PC-3 (cell line): ENCODE measurements at regions not wholly inside any gene's neighbourhood (a gene's known extent, or its start where the extent isn't known, plus 50 kb on each side); places are given as distances from the start of the nearest gene placed in this dataset.

ENCODE experiments used
- ATAC-seq: fragments of 200-7000 bp; cut with Tn5 transposase; 2 replicates; pipeline ENCODE4 v1.9.1; 2020; ENCODE audit warnings: mild to moderate bottlenecking, moderate library complexity
- BruUV-seq: library from RNA; stranded (reverse); fragments of 400-500 nt; replicated peaks from 2 replicates; lab custom pipeline; 2021; lab: Mats Ljungman, UMichigan
- CTCF ChIA-PET: fragments of 300-600 bp; sonication (Branson Sonifier 250); formaldehyde crosslinking; loops from one replicate; lab custom pipeline; 2022; ENCODE audit warnings: antibody characterized with exemption; lab: Charles Lee
- POLR2A ChIA-PET: fragments of 300-600 bp; sonication (Branson Sonifier 250); formaldehyde crosslinking; loops from one replicate; lab custom pipeline; 2022; ENCODE audit warnings: antibody characterized with exemption; ENCODE audit not compliant: unreplicated experiment; lab: Charles Lee
- DNase-seq: peaks from one replicate; pipeline ENCODE4 v3.0.0-alpha.2; 2015
- H2AFZ ChIP-seq: fragments of 300-600 bp; sonication (generic); 2 replicates; pipeline ENCODE4 v1.6.0; 2016; ENCODE audit warnings: antibody characterized with exemption, low read length
- H3F3A ChIP-seq: fragments of 300-600 bp; sonication (generic); one replicate; pipeline ENCODE4 v1.6.0; 2017; ENCODE audit warnings: antibody characterized with exemption, low read length, control low read depth, mild to moderate bottlenecking; ENCODE audit not compliant: unreplicated experiment
- H3K27ac ChIP-seq: fragments of 300-600 bp; sonication (generic); 2 replicates; pipeline ENCODE4 v1.5.1; 2016; ENCODE audit warnings: mild to moderate bottlenecking, low read length
- H3K27me3 ChIP-seq: fragments of 300-600 bp; sonication (generic); 2 replicates; pipeline ENCODE4 v1.6.1; 2016; ENCODE audit warnings: low read length, mixed read lengths
- H3K36me3 ChIP-seq: fragments of 300-600 bp; sonication (generic); 2 replicates; pipeline ENCODE4 v1.6.1; 2016; ENCODE audit warnings: low read depth, mixed run types, low read length, mixed read lengths
- H3K4me1 ChIP-seq: fragments of 300-600 bp; sonication (generic); 2 replicates; pipeline ENCODE4 v1.5.1; 2016; ENCODE audit warnings: low read length; ENCODE audit not compliant: insufficient read depth
- H3K4me2 ChIP-seq: fragments of 300-600 bp; sonication (generic); 2 replicates; pipeline ENCODE4 v1.6.0; 2016; ENCODE audit warnings: low read length
- H3K4me3 ChIP-seq: fragments of 300-600 bp; sonication (generic); 2 replicates; pipeline ENCODE4 v1.5.1; 2016; ENCODE audit warnings: mild to moderate bottlenecking, low read length, mixed read lengths
- H3K79me2 ChIP-seq: fragments of 300-600 bp; sonication (generic); 2 replicates; pipeline ENCODE4 v1.6.1; 2017; ENCODE audit warnings: low read length, mixed read lengths
- H3K9ac ChIP-seq: fragments of 300-600 bp; sonication (generic); 2 replicates; pipeline ENCODE4 v1.6.0; 2016; ENCODE audit warnings: mild to moderate bottlenecking, low read length
- H3K9me2 ChIP-seq: fragments of 300-600 bp; sonication (generic); replicated peaks from 2 replicates; pipeline ENCODE4 v1.6.1; 2016; ENCODE audit warnings: mixed run types, low read length, mixed read lengths
- H3K9me3 ChIP-seq: fragments of 300-600 bp; sonication (generic); 2 replicates; pipeline ENCODE4 v1.6.1; 2016; ENCODE audit warnings: low read length, mixed read lengths
- H4K20me1 ChIP-seq: fragments of 300-600 bp; sonication (generic); 2 replicates; pipeline ENCODE4 v1.6.1; 2016; ENCODE audit warnings: low read length, mixed read lengths
- EZH2 ChIP-seq: fragments of 300-600 bp; sonication (generic); IDR thresholded peaks from one replicate; pipeline ENCODE4 v1.6.1; 2017; ENCODE audit warnings: antibody characterized with exemption, mild to moderate bottlenecking, low read length; ENCODE audit not compliant: unreplicated experiment
- EZH2phosphoT487 ChIP-seq: fragments of 300-600 bp; sonication (generic); IDR thresholded peaks from 2 replicates; pipeline ENCODE4 v1.6.1; 2018; ENCODE audit warnings: mild to moderate bottlenecking, antibody characterized with exemption, low read length, borderline replicate concordance
- intact Hi-C: fragments of 100-400 bp; cut with micrococcal nuclease; formaldehyde crosslinking; loops from 2 replicates; pipeline ENCODE4 v1.9.0; 2023
- TF ChIP-seq, protein P1 (sequence below): fragments of 300-600 bp; sonication (generic); conservative IDR thresholded peaks from 2 replicates; pipeline ENCODE4 v1.5.1; 2017; ENCODE audit warnings: antibody characterized with exemption, low read depth, mild to moderate bottlenecking, low read length

DNA sequence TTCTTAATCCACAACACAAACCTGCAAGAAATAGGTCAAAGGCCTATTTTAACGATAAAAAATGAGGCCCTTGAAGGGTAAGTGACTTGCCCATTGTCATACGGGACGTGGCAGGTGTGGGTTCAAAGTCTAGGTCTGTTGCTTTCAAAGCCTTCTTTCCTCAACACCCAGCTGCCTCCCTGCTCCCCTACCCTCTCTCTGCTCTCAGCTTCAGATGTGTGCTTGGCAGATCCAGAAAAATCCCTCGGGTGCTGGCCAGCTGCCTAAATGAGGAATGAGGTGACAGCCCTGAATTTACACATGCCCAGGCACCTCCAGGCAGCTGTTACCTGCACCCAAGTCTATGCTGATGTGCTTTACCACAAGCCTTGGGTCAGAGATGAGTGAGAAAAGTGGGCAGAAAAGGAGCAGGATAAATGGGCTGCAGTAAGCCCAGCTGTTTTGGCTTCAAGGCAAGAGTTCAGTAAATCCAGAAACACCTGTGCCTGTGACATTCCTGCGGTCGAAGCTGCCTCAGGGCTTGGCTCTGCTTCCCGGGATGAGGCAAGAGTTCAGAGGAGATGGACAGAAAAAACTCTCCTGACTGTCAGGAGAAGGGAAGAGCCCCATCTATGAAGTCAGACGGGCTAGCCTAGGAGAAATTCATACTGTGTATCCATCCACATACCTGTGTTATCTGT lies 49.9 kb upstream of the LDLRAD3 start:
- ChIA-PET POLR2A (interaction anchor here (0.6 kb wide), 1 partner anchor 14 kb away, joined by 3 read pairs; no protein-coding TSS in a partner anchor), CTCF (interaction anchor here (1.0 kb wide), 1 partner anchor 72 kb away, joined by 3 read pairs; no protein-coding TSS in a partner anchor)
- Histone ChIP-seq H3K27ac (no peak overlapping the region), H3F3A (no peaks in the 10 kb centered on the region), H3K4me3 (no peak overlapping the region), H3K4me1 (peaks cover 17% of the 10 kb centered on the region), H2AFZ (no peak overlapping the region), H3K9me3 (peaks cover 6% of the 10 kb centered on the region; the same call in 1 of the 2 replicates), H3K79me2 (no peaks in the 10 kb centered on the region), H3K9me2 (no peaks in the 10 kb centered on the region), H3K27me3 (no peaks in the 10 kb centered on the region), H3K9ac (no peak overlapping the region), H3K36me3 (no peaks in the 10 kb centered on the region), H4K20me1 (no peaks in the 10 kb centered on the region), H3K4me2 (peak overlapping the region; percentile 63)
- TF ChIP-seq, protein P1, sequence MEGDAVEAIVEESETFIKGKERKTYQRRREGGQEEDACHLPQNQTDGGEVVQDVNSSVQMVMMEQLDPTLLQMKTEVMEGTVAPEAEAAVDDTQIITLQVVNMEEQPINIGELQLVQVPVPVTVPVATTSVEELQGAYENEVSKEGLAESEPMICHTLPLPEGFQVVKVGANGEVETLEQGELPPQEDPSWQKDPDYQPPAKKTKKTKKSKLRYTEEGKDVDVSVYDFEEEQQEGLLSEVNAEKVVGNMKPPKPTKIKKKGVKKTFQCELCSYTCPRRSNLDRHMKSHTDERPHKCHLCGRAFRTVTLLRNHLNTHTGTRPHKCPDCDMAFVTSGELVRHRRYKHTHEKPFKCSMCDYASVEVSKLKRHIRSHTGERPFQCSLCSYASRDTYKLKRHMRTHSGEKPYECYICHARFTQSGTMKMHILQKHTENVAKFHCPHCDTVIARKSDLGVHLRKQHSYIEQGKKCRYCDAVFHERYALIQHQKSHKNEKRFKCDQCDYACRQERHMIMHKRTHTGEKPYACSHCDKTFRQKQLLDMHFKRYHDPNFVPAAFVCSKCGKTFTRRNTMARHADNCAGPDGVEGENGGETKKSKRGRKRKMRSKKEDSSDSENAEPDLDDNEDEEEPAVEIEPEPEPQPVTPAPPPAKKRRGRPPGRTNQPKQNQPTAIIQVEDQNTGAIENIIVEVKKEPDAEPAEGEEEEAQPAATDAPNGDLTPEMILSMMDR: no peak
- TF ChIP-seq EZH2 (no peak), EZH2phosphoT487 (no peak)
- intact Hi-C loops: no loop called here
- BruUV-seq: no TSS peak
- peak; percentile 95 for DNase-seq
- peak; percentile 96 for ATAC-seq
